ENCODE measurements at regions not wholly inside any gene's neighbourhood (a gene's known extent, or its start where the extent isn't known, plus 50 kb on each side); places are given as distances from the start of the nearest gene placed in this dataset.
"Not testable (repeated sequence)": the region's sequence is repeated elsewhere in the genome, so short reads cannot be mapped to it uniquely, and the experiment has no call there.

DNA sequence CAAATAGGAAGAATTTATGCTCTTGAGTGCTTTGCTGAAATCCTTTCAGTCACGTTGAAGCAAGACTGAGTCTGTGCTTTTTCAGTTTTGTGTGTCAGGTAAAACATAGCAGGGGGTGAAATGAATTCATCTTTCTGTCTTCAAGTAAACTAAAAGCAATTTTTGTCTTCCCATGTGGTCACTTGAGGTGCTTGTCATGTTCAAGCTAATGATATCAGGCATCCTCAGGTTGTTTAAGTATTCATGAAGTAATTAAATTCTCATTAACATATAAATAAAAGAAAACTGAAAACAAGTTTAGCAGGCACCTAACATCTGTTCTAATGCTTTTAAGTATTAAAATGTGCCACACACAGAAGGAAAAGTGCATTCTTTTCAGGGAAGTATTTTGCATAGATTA lies 2701.3 kb downstream of the PCDH9 start:
- no peaks in the 10 kb centered on the region for H3K27me3 Mint-ChIP-seq
- H3K36me3 Mint-ChIP-seq (ENCODE audit: low read depth), result no peaks in the 10 kb centered on the region
- no peaks in the 10 kb centered on the region for H3K4me1 Mint-ChIP-seq

DNA sequence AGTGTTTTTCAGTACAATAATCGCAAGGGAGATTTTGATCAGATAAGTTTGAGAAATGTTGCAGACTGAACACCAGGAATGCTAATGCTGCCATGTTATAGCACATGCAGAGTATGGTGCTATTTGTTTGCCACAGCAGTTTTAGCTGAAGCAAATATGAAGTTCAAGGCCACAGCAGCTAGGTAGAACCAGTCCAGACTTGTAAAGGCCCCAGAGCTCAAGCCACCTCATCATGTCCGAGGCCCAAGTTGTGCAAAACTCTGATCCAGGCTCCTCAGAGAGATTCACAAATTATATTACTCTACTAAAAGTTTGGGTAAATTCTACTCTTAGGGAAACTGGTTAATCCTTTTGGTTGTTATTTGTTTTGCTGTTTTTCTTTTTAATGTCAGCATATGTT lies 2702.6 kb downstream of the PCDH9 start:
- H3K4me3 Mint-ChIP-seq, result no peak overlapping the region
- no peaks in the 10 kb centered on the region for H3K36me3 Mint-ChIP-seq (ENCODE audit: low read depth)

More for the DNA sequence above, 2701.3 kb downstream of the PCDH9 start:
- ATAC-seq (no peak), DNase-seq (no peak)
- no peaks in the 10 kb centered on the region for H3K9me3 ChIP-seq (ENCODE audit: control insufficient read depth, low read length, poor library complexity, severe bottlenecking)
- no peak overlapping the region for H3K4me3 Mint-ChIP-seq
- no peak overlapping the region for H3K27ac Mint-ChIP-seq

DNA sequence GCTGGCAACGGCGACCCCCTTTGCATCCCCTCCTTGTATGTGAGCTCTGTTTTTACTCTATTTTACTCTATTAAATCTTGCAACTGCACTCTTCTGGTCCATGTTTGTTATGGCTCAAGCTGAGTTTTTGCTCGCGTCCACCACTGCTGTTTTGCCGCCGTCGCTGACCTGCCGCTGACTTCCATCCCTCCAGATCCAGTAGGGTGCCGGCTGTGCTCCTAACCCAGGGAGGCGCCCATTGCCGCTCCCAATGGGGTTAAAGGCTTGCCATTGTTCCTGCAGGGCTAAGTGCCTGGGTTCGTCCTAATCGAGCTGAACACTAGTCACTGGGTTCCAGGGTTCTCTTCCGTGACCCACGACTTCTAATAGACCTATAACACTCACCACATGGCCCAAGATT lies 2704.4 kb downstream of the PCDH9 start:
- DNase-seq, result no peak
- Mint-ChIP-seq H3K27me3 (no peaks in the 10 kb centered on the region), H3K4me1 (no peaks in the 10 kb centered on the region), H3K4me3 (no peak overlapping the region), H3K27ac (no peak overlapping the region), H3K36me3 (ENCODE audit: low read depth) (no peaks in the 10 kb centered on the region)
- ATAC-seq, result no peak
- H3K9me3 ChIP-seq (ENCODE audit: control insufficient read depth, low read length, poor library complexity, severe bottlenecking), result no peaks in the 10 kb centered on the region

More for the DNA sequence above, 2702.6 kb downstream of the PCDH9 start:
- H3K9me3 ChIP-seq (ENCODE audit: control insufficient read depth, low read length, poor library complexity, severe bottlenecking), result no peaks in the 10 kb centered on the region
- no peak for ATAC-seq
- DNase-seq, result no peak
- no peak overlapping the region for H3K27ac Mint-ChIP-seq
- no peaks in the 10 kb centered on the region for H3K4me1 Mint-ChIP-seq
- H3K27me3 Mint-ChIP-seq, result no peaks in the 10 kb centered on the region

DNA sequence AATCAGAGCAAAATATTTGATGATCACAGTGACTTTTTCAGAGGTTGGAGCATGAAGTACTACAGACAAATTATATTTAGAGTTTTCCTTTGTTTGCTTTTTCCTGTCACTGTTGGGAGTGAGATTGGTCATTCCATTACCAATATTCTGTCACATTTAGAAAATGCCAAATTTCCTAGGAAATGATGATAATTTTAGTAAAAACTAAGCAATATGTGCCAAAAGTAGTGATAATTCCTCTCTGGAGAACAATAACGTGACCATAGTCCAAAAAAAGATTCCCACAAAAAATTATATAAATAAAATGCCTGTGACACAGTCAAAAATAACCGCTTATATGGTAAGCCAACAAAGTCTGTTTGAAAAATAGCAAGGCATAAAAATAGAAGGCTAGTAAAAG lies 2719.4 kb downstream of the PCDH9 start:
- ATAC-seq (no peak), DNase-seq (no peak)
- Mint-ChIP-seq H3K4me1 (no peaks in the 10 kb centered on the region), H3K27me3 (no peaks in the 10 kb centered on the region), H3K4me3 (no peak overlapping the region), H3K27ac (no peak overlapping the region), H3K36me3 (ENCODE audit: low read depth) (no peaks in the 10 kb centered on the region)
- peaks cover 3% of the 10 kb centered on the region for H3K9me3 ChIP-seq (ENCODE audit: control insufficient read depth, low read length, poor library complexity, severe bottlenecking)

DNA sequence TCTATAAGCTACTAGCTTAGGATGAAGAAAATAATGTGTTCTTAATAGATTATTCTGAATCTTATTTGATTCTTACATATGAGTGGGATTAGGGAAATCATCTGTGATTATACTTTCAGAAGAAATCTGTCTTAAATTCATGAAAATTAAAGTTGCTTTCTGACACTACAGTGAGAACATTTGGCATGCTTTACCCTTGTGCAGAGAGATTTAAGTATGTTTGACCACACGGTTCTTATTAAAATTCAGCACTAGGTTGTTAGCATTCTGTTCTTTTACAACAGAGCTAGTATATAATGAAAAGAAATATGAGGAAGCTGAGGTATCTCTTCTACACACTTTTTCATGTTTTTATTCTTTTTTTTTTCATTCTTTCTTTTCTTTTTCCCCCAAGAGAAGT lies 2723.9 kb downstream of the PCDH9 start:
- no peaks in the 10 kb centered on the region for H3K4me1 Mint-ChIP-seq
- ATAC-seq, result no peak
- DNase-seq, result no peak
- no peak overlapping the region for H3K4me3 Mint-ChIP-seq
- H3K9me3 ChIP-seq (ENCODE audit: control insufficient read depth, low read length, poor library complexity, severe bottlenecking), result peaks cover 3% of the 10 kb centered on the region
- H3K27ac Mint-ChIP-seq, result no peak overlapping the region
- H3K36me3 Mint-ChIP-seq (ENCODE audit: low read depth), result no peaks in the 10 kb centered on the region
- no peaks in the 10 kb centered on the region for H3K27me3 Mint-ChIP-seq

DNA sequence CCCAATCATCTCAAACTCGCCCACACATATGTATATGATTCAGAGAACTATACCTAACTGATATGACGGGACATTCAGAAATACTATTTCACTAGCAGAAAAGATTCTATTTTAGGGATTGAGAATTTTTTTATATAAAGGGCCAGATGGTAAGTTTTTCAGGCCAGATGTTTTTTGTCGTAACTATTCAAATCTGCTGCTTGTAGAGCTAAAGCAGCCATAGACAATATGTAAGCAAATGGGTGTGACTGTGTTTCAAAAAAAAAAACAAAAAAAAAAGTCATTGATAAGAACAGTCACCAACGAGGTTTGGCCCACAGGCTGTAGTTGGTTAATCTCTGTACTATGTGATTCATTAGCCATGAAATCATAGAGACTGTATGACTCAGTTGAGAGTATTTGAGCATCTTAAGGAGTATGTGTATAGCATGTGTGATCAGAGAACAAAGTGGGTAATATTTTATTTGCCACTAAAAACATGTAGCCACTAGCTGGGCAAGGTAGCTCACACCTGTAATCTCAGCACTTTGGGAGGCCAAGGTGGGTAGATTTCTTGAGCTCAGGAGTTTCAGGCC lies 2724.7 kb downstream of the PCDH9 start:
- DNase-seq (no peak), ATAC-seq (no peak)
- H3K9me3 ChIP-seq (ENCODE audit: control insufficient read depth, low read length, poor library complexity, severe bottlenecking), result peaks cover 3% of the 10 kb centered on the region
- Mint-ChIP-seq H3K27me3 (no peaks in the 10 kb centered on the region), H3K36me3 (ENCODE audit: low read depth) (no peaks in the 10 kb centered on the region), H3K4me1 (no peaks in the 10 kb centered on the region), H3K27ac (no peak overlapping the region), H3K4me3 (no peak overlapping the region)

DNA sequence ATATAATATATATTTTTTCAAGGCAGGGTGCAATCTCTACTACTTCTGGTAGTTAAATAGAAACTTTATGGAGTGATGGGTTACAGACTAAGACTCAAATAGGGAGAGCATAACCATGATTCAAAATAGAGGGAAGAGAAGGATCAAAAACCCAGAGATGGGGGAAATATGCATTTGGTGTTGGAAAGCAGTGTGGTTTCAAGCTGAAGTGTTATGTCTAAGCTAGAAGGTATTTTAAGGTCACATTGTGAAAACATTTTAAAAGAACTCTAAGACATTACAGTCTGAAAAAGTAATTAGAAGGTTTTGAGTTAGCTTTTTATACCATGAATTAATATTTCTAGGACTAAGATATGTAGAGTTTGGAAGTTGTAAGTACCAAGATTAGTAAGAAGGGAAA lies 2741.4 kb downstream of the PCDH9 start:
- Mint-ChIP-seq H3K36me3 (ENCODE audit: low read depth) (no peaks in the 10 kb centered on the region), H3K27ac (no peak overlapping the region), H3K27me3 (no peaks in the 10 kb centered on the region), H3K4me3 (no peak overlapping the region), H3K4me1 (no peaks in the 10 kb centered on the region)
- ATAC-seq (no peak), DNase-seq (no peak)
- no peaks in the 10 kb centered on the region for H3K9me3 ChIP-seq (ENCODE audit: control insufficient read depth, low read length, poor library complexity, severe bottlenecking)

DNA sequence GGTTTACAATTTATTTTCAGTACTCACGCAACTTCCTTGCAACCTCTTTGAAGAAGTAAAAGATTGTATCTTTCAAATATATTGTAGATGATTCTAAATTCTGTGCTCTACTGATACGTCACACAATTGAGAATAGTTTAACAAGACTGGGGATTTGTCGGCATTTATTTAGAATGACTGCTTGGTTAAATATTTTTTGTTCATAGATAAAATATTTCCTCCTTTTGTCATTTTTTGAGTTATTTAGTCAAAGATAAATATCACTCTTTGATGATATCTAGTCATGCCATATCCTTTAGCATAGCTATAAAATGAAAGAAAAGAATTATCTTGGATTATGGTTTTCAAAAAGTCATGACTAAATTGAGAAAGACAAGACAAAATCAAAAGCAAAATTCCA lies 2747.8 kb downstream of the PCDH9 start:
- Mint-ChIP-seq H3K36me3 (ENCODE audit: low read depth) (no peaks in the 10 kb centered on the region), H3K4me3 (no peak overlapping the region), H3K27ac (no peak overlapping the region), H3K4me1 (no peaks in the 10 kb centered on the region), H3K27me3 (no peaks in the 10 kb centered on the region)
- DNase-seq (no peak), ATAC-seq (no peak)
- H3K9me3 ChIP-seq (ENCODE audit: control insufficient read depth, low read length, poor library complexity, severe bottlenecking), result no peaks in the 10 kb centered on the region

DNA sequence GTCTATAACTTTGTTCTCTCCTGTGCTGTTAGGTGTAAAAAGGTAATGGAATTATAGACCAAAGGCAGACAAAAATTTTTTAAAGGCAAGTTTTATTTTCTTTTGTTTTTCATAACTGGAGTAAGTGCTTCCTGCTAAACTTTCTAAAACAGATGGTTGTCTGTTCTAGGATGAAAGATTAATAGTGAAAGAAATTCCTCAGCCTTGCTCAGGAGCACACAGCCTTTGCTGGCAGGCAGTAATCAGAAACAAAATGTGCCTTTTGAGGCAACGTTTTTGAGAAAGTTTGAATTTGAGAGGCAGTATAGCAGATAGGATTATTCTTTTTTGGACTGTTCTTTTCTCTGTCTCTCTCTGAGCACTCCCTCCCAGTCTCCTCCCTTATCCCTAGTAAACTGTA lies 2749.5 kb downstream of the PCDH9 start:
- no peaks in the 10 kb centered on the region for H3K4me1 Mint-ChIP-seq
- no peak for DNase-seq
- no peak overlapping the region for H3K4me3 Mint-ChIP-seq
- H3K36me3 Mint-ChIP-seq (ENCODE audit: low read depth), result no peaks in the 10 kb centered on the region
- no peaks in the 10 kb centered on the region for H3K9me3 ChIP-seq (ENCODE audit: control insufficient read depth, low read length, poor library complexity, severe bottlenecking)
- no peak overlapping the region for H3K27ac Mint-ChIP-seq
- H3K27me3 Mint-ChIP-seq, result no peaks in the 10 kb centered on the region
- ATAC-seq, result no peak

DNA sequence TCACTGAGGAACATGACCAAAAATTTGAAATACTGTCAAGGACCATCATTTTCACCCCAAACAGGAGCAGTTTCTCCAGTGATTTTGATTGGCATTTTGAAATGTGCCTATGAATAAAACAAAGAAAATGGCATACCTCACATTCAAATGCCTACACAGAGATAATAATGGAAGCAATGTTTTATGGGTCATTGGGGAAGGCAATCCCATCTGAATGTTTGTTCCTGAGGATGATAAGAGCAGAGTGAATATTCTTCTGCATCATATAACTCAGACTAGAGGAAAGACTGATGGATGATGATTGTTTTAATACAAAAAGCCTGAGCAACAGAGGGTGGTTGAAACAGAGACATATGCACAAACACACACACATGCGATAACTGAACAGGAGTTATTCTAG lies 2749.9 kb downstream of the PCDH9 start:
- Mint-ChIP-seq H3K27me3 (no peaks in the 10 kb centered on the region), H3K4me1 (no peaks in the 10 kb centered on the region)
- no peak for DNase-seq

DNA sequence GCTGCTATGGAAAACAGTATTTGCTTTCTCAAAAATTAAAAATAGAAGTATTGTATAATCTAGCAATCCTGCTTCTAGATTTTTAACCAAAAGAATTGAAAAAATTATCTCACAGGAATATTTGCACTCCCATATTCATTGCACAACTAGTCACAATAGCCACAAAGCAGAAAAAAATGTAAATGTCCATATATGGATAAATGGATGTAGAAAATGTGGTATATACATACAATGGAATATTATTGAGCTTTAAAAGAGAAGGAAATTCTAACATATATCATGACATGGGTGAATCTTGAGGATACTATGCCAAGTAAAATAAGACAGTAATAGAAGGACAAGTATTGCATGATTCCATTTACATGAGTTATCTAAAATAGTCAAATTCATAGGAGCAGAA lies 2753.0 kb downstream of the PCDH9 start:
- no peaks in the 10 kb centered on the region for H3K27me3 Mint-ChIP-seq
- H3K27ac Mint-ChIP-seq, result no peak overlapping the region
- no peaks in the 10 kb centered on the region for H3K4me1 Mint-ChIP-seq
- DNase-seq (no peak), ATAC-seq (no peak)
- no peaks in the 10 kb centered on the region for H3K9me3 ChIP-seq (ENCODE audit: control insufficient read depth, low read length, poor library complexity, severe bottlenecking)
- H3K4me3 Mint-ChIP-seq, result no peak overlapping the region
- H3K36me3 Mint-ChIP-seq (ENCODE audit: low read depth), result no peaks in the 10 kb centered on the region

More for the DNA sequence above, 2749.9 kb downstream of the PCDH9 start:
- H3K27ac Mint-ChIP-seq, result no peak overlapping the region
- no peaks in the 10 kb centered on the region for H3K36me3 Mint-ChIP-seq (ENCODE audit: low read depth)
- ATAC-seq, result no peak
- no peak overlapping the region for H3K4me3 Mint-ChIP-seq
- no peaks in the 10 kb centered on the region for H3K9me3 ChIP-seq (ENCODE audit: control insufficient read depth, low read length, poor library complexity, severe bottlenecking)

DNA sequence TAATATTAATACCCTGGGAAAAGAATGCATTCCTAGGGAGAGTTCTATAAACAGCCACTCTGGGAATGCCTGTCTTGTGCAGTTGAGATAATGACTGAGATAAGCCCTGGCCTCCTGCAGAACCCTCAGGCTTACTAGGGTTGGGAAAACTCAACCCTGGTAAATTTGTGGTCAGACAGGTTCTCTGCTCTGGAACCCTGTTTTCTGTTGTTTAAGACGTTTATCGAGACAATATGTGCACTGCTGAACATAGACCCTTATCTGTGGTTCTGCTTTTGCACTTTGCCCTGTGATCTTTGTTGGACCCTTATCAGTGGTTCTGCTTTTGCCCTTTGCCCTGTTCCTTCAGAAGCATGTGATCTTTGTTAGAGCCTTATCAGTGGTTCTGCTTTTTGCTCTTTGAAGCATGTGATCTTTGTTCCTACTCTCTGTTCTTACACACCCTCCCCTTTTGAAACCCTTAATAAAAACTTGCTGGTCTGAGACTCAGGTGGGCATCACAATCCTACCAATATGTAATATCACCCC lies 2754.0 kb downstream of the PCDH9 start:
- not testable (repeated sequence) for H3K27me3 Mint-ChIP-seq; ATAC-seq; DNase-seq; H3K4me1 Mint-ChIP-seq; H3K36me3 Mint-ChIP-seq (ENCODE audit: low read depth); H3K9me3 ChIP-seq (ENCODE audit: control insufficient read depth, low read length, poor library complexity, severe bottlenecking); H3K27ac Mint-ChIP-seq; H3K4me3 Mint-ChIP-seq

DNA sequence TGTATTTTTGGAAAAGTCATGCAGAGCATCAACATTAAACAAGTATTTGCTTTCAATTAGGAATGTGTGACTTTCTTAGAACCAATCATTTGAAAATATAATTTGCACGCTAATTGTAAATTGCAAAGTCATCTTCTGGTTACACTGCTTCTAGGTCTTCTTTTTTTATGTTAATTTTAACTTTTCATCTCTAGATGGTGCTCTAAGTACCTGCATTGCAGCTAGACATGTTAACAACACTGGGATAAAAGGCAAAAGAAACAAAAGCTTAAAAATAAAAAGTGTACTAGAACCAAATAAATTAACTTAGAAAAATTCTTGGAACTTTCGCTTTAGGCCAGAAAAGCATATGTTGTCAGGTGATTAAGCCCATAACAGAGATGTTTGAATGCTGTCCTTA lies 2758.2 kb downstream of the PCDH9 start:
- no peak for DNase-seq
- Mint-ChIP-seq H3K27me3 (no peaks in the 10 kb centered on the region), H3K4me3 (no peak overlapping the region), H3K36me3 (ENCODE audit: low read depth) (no peaks in the 10 kb centered on the region), H3K27ac (no peak overlapping the region), H3K4me1 (no peaks in the 10 kb centered on the region)
- no peak for ATAC-seq
- H3K9me3 ChIP-seq (ENCODE audit: control insufficient read depth, low read length, poor library complexity, severe bottlenecking), result no peaks in the 10 kb centered on the region

DNA sequence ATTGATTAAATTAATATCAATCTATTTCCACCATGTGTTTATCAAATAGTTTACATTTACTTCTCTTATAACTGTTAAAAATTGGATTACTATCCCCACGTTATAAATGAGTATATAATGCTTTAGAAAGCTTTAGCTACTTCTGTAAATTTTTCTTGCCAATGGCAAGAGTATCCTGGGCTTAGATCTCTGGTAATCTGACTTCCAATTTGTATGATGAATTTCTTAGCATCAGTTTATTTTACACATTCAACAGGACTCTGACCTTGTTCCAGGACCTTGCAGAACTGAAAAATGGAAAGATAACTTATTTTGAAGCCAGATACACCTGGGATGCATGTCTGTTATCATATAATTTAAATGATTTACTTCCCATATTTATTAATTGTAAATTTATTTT lies 2759.4 kb downstream of the PCDH9 start:
- ATAC-seq, result no peak
- no peaks in the 10 kb centered on the region for H3K9me3 ChIP-seq (ENCODE audit: control insufficient read depth, low read length, poor library complexity, severe bottlenecking)
- no peaks in the 10 kb centered on the region for H3K4me1 Mint-ChIP-seq
- no peak overlapping the region for H3K4me3 Mint-ChIP-seq
- DNase-seq, result no peak
- H3K27ac Mint-ChIP-seq, result no peak overlapping the region
- H3K27me3 Mint-ChIP-seq, result no peaks in the 10 kb centered on the region
- H3K36me3 Mint-ChIP-seq (ENCODE audit: low read depth), result no peaks in the 10 kb centered on the region

All from T-helper 17 cell (primary cell).